HTR-8/SVneo (cell line): ENCODE measurements at regions not wholly inside any gene's neighbourhood (a gene's known extent, or its start where the extent isn't known, plus 50 kb on each side); places are given as distances from the start of the nearest gene placed in this dataset.
"Not testable (repeated sequence)": the region's sequence is repeated elsewhere in the genome, so short reads cannot be mapped to it uniquely, and the experiment has no call there.

Source experiments
- DNase-seq: peaks from one replicate; pipeline ENCODE4 v3.0.0; 2011; ENCODE audit warnings: low spot score, mixed read lengths; ENCODE audit not compliant: insufficient read length
- FAIRE-seq: peaks from 2 replicates; lab custom pipeline; 2011; peaks lifted over from hg19 to GRCh38; lab: Jason Lieb, UNC

- FAIRE-seq (no peak), DNase-seq (no peak)
Measured at GRCh38 chr2:391696-392095, 103.8 kb upstream of the ALKAL2 start.

GRCh38 chr2:390959-391358 lies 103.1 kb upstream of the ALKAL2 start:
- no peak for DNase-seq
- peak; percentile 23 for FAIRE-seq

GRCh38 chr2:389985-390384 lies 102.1 kb upstream of the ALKAL2 start:
- FAIRE-seq = not testable (repeated sequence)

GRCh38 chr2:388752-389151 lies 100.9 kb upstream of the ALKAL2 start:
- not testable (repeated sequence) for DNase-seq, FAIRE-seq

More at GRCh38 chr2:389985-390384, 102.1 kb upstream of the ALKAL2 start:
- DNase-seq = not testable (repeated sequence)

GRCh38 chr2:387980-388421 lies 100.1 kb upstream of the ALKAL2 start:
- FAIRE-seq = no peak
- no peak for DNase-seq

- FAIRE-seq = no peak
- no peak for DNase-seq
Measured at GRCh38 chr2:386406-387103, 98.7 kb upstream of the ALKAL2 start.

- DNase-seq (no peak), FAIRE-seq (no peak)
Measured at GRCh38 chr2:385785-386184, 97.9 kb upstream of the ALKAL2 start.

- FAIRE-seq = no peak
- no peak for DNase-seq
Measured at GRCh38 chr2:385061-385460, 97.2 kb upstream of the ALKAL2 start.

GRCh38 chr2:383888-384287 lies 96.0 kb upstream of the ALKAL2 start:
- FAIRE-seq (no peak), DNase-seq (no peak)

- FAIRE-seq (no peak), DNase-seq (no peak)
Measured at GRCh38 chr2:383178-383577, 95.3 kb upstream of the ALKAL2 start.

GRCh38 chr2:382728-383022 lies 94.8 kb upstream of the ALKAL2 start:
- no peak for DNase-seq
- FAIRE-seq = peak; percentile 54

- DNase-seq (no peak), FAIRE-seq (no peak)
Measured at GRCh38 chr2:381941-382727, 94.2 kb upstream of the ALKAL2 start.

- DNase-seq (no peak), FAIRE-seq (peak; percentile 82)
Measured at GRCh38 chr2:381181-381580, 93.3 kb upstream of the ALKAL2 start.

- DNase-seq (no peak), FAIRE-seq (peak; percentile 58)
Measured at GRCh38 chr2:380772-381171, 92.9 kb upstream of the ALKAL2 start.

- FAIRE-seq (no peak), DNase-seq (no peak)
Measured at GRCh38 chr2:380221-380620, 92.3 kb upstream of the ALKAL2 start.

- no peak for DNase-seq
Measured at GRCh38 chr2:379778-380177, 91.9 kb upstream of the ALKAL2 start.

GRCh38 chr2:378364-378763 lies 90.5 kb upstream of the ALKAL2 start:
- FAIRE-seq (peak; percentile 57), DNase-seq (no peak)

More at GRCh38 chr2:379778-380177, 91.9 kb upstream of the ALKAL2 start:
- no peak for FAIRE-seq

- DNase-seq = no peak
- FAIRE-seq = no peak
Measured at GRCh38 chr2:377414-377813, 89.5 kb upstream of the ALKAL2 start.

GRCh38 chr2:375956-376307 lies 88.0 kb upstream of the ALKAL2 start:
- DNase-seq (no peak), FAIRE-seq (no peak)

GRCh38 chr2:375270-375955 lies 87.5 kb upstream of the ALKAL2 start:
- DNase-seq (no peak), FAIRE-seq (peak; percentile 28)

- DNase-seq (no peak), FAIRE-seq (no peak)
Measured at GRCh38 chr2:368386-368785, 80.5 kb upstream of the ALKAL2 start.
